ENCODE measurements at regions not wholly inside any gene's neighbourhood (a gene's known extent, or its start where the extent isn't known, plus 50 kb on each side); places are given as distances from the start of the nearest gene placed in this dataset.

DNA sequence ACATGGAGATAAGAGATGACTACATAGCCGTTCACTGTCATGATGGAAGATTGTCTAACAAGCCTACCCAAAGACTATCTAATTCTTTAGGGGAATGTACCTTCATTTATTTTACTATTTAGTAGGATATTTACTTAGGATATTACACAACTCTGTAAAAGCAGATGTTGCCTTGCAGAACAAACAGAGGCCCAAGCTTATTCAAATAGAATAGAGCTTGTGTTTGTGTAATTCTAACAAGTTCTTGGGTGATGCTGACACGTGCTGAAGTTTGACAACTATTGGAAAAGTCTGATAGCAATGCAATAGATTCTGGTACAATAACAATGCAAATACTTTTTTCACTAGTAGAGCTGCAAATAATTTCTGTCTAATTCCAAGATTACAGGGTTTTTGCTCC lies 447.6 kb downstream of the TOX3 start:
- no peak for TF ChIP-seq EZH2 (IDR thresholded peaks at IDR 0.05)
- no peak for TF ChIP-seq POLR2AphosphoS5 (IDR thresholded peaks at IDR 0.05; ENCODE audit: borderline replicate concordance, low read depth, low read length)

Data from SK-N-MC (cell line).